Loucy (cell line): ENCODE measurements at regions not wholly inside any gene's neighbourhood (a gene's known extent, or its start where the extent isn't known, plus 50 kb on each side); places are given as distances from the start of the nearest gene placed in this dataset.

Source experiments
- CTCF ChIP-seq: fragments of 200-600 bp; sonication (generic); conservative IDR thresholded peaks from 2 replicates; pipeline ENCODE4 v1.5.1; 2014; ENCODE audit warnings: mild to moderate bottlenecking, antibody characterized with exemption, low read length
- EZH2phosphoT487 ChIP-seq: fragments of 200-600 bp; IDR thresholded peaks from 2 replicates; pipeline ENCODE4 v1.6.1; 2018; ENCODE audit warnings: antibody characterized with exemption, mild to moderate bottlenecking, moderate library complexity, borderline replicate concordance

- TF ChIP-seq CTCF (no peak), EZH2phosphoT487 (no peak)
Measured at GRCh38 chr15:87129916-87130315, 1050.2 kb downstream of the AGBL1 start.
